ENCODE measurements at regions not wholly inside any gene's neighbourhood (a gene's known extent, or its start where the extent isn't known, plus 50 kb on each side); places are given as distances from the start of the nearest gene placed in this dataset.

- no peak for TF ChIP-seq CTCF (IDR thresholded peaks at IDR 0.05; ENCODE audit: insufficient read depth, low read length)
- no peak for TF ChIP-seq GABPA (IDR thresholded peaks at IDR 0.05; ENCODE audit: low read depth)
Measured at GRCh38 chr6:152821525-152821924, 70.9 kb downstream of the VIP start.
